Karpas-422 (cell line): ENCODE measurements at regions not wholly inside any gene's neighbourhood (a gene's known extent, or its start where the extent isn't known, plus 50 kb on each side); places are given as distances from the start of the nearest gene placed in this dataset.

ENCODE experiments used
- DNase-seq: peaks from one replicate; pipeline ENCODE4 v3.0.0-alpha.2; 2015
- H2AFZ ChIP-seq: fragments of 200-600 bp; sonication (generic); 2 replicates; pipeline ENCODE4 v1.6.1; 2014; ENCODE audit warnings: antibody characterized with exemption, low read length, mixed read lengths
- H3K27ac ChIP-seq: fragments of 200-600 bp; sonication (generic); 2 replicates; pipeline ENCODE4 v1.5.1; 2014; ENCODE audit warnings: mild to moderate bottlenecking, low read length, moderate library complexity
- H3K27me3 ChIP-seq: fragments of 200-600 bp; sonication (generic); 2 replicates; pipeline ENCODE4 v1.6.1; 2014; ENCODE audit warnings: low read length, mixed read lengths
- H3K36me3 ChIP-seq: fragments of 200-600 bp; sonication (generic); 2 replicates; pipeline ENCODE4 v1.6.1; 2014; ENCODE audit warnings: low read length, mixed read lengths; ENCODE audit not compliant: insufficient read depth
- H3K4me1 ChIP-seq: fragments of 200-600 bp; sonication (generic); 2 replicates; pipeline ENCODE4 v1.6.1; 2014; ENCODE audit warnings: mild to moderate bottlenecking, low read length, mixed read lengths
- H3K4me2 ChIP-seq: fragments of 200-600 bp; sonication (generic); 2 replicates; pipeline ENCODE4 v1.6.1; 2014; ENCODE audit warnings: low read length, low read depth, mild to moderate bottlenecking; ENCODE audit not compliant: poor library complexity, severe bottlenecking
- H3K4me3 ChIP-seq: fragments of 200-600 bp; sonication (generic); 2 replicates; pipeline ENCODE4 v1.5.1; 2014; ENCODE audit warnings: mild to moderate bottlenecking, antibody characterized with exemption, low read length, mixed read lengths
- H3K79me2 ChIP-seq: fragments of 200-600 bp; sonication (generic); 2 replicates; pipeline ENCODE4 v1.6.1; 2014; ENCODE audit warnings: mild to moderate bottlenecking, low read length, mixed read lengths
- H3K9ac ChIP-seq: fragments of 200-600 bp; sonication (generic); 2 replicates; pipeline ENCODE4 v1.6.0; 2014; ENCODE audit warnings: low read length
- H3K9me2 ChIP-seq: fragments of 200-600 bp; sonication (generic), shearing (Covaris generic); replicated peaks from 2 replicates; pipeline ENCODE4 v1.6.0; 2014; ENCODE audit warnings: mild to moderate bottlenecking, low read length, moderate library complexity; ENCODE audit not compliant: insufficient read depth
- H3K9me3 ChIP-seq: fragments of 300-700, 200-600 bp; sonication (generic); 2 replicates; pipeline ENCODE4 v1.6.1; 2014; ENCODE audit warnings: low read length, mixed read lengths
- H4K20me1 ChIP-seq: fragments of 200-600 bp; sonication (generic); 2 replicates; pipeline ENCODE4 v1.6.1; 2014; ENCODE audit warnings: mild to moderate bottlenecking, antibody characterized with exemption, low read length, low read depth; ENCODE audit not compliant: insufficient read depth

DNA sequence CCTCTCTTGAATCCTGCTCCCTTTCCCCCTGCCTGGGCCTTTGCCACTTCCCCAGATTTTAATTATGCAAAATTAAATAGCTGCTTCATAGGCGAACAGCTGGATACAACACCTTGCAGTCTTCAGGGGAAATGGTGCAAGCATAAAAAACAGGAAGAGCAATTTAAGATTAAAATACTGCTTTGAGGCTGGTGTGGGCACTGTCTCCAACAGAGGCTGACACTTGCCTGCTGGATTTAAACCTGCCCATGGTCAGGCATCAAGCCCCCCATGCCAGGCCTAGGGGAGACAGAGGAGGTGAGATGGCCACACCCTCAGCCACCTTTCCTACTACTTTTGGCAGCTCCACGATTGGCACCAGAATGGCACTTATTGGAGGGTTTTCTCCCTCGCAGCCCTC, 110.1 kb upstream of the DIO3 start:
- no peak overlapping the region for H2AFZ ChIP-seq
- no peak for DNase-seq
- no peaks in the 10 kb centered on the region for H3K36me3 ChIP-seq
- H3K9me2 ChIP-seq: no peaks in the 10 kb centered on the region
- no peaks in the 10 kb centered on the region for H4K20me1 ChIP-seq
- H3K9ac ChIP-seq: no peak overlapping the region
- H3K79me2 ChIP-seq: no peaks in the 10 kb centered on the region
- no peak overlapping the region for H3K4me3 ChIP-seq
- H3K4me2 ChIP-seq: no peak overlapping the region
- H3K9me3 ChIP-seq: no peaks in the 10 kb centered on the region
- H3K27me3 ChIP-seq: no peaks in the 10 kb centered on the region
- no peaks in the 10 kb centered on the region for H3K4me1 ChIP-seq
- no peak overlapping the region for H3K27ac ChIP-seq

DNA sequence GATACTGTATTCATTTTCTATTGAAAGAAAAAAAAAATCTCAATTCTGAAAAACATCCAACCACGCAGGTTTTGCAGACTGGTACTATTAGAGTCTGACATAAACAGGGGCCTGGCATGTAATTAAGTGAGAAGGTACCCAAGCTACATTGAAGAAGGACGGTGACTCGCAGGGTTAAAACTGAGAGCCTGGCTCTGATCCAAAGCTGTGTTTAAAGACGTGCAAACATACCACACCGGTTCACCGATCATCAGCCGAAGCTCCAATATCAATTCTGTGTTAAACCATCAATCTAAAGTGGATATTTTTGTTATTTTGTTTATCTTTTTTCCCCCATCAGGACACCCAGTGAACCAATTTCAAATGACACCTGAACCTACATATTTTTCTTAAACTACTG, 108.1 kb upstream of the DIO3 start:
- DNase-seq: no peak
- Histone ChIP-seq H4K20me1 (no peaks in the 10 kb centered on the region), H3K27me3 (no peaks in the 10 kb centered on the region), H3K79me2 (no peaks in the 10 kb centered on the region), H2AFZ (no peak overlapping the region), H3K9ac (no peak overlapping the region), H3K4me1 (no peaks in the 10 kb centered on the region), H3K9me3 (no peaks in the 10 kb centered on the region), H3K36me3 (no peaks in the 10 kb centered on the region), H3K4me2 (no peak overlapping the region), H3K9me2 (no peaks in the 10 kb centered on the region), H3K4me3 (no peak overlapping the region), H3K27ac (no peak overlapping the region)

DNA sequence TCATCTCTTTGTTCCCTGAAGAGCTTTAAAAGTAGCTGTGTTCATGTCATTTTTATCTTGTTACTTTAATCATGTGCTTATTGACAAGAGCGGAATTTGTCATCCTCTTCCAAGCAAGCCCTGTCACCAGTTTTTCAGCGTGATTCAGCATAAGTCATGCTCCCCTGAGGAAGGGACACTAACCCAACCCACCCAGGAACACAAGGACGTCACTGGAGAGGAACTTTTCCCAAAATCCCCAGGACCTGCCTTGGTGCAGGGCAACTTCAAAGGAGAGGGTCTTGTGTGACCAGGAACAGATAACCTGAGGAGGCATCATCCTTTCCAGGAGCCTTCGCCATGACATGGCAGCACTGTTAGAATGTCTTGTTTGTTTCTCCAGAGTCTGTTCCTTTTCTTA, 107.1 kb upstream of the DIO3 start:
- no peaks in the 10 kb centered on the region for H3K27me3 ChIP-seq
- H3K36me3 ChIP-seq: no peaks in the 10 kb centered on the region
- H3K9me2 ChIP-seq: no peaks in the 10 kb centered on the region
- no peak overlapping the region for H3K9ac ChIP-seq
- H3K27ac ChIP-seq: no peak overlapping the region
- no peaks in the 10 kb centered on the region for H3K4me1 ChIP-seq
- DNase-seq: no peak
- H2AFZ ChIP-seq: no peak overlapping the region
- no peaks in the 10 kb centered on the region for H4K20me1 ChIP-seq
- H3K4me2 ChIP-seq: no peak overlapping the region
- H3K9me3 ChIP-seq: no peaks in the 10 kb centered on the region
- H3K79me2 ChIP-seq: no peaks in the 10 kb centered on the region
- no peak overlapping the region for H3K4me3 ChIP-seq

DNA sequence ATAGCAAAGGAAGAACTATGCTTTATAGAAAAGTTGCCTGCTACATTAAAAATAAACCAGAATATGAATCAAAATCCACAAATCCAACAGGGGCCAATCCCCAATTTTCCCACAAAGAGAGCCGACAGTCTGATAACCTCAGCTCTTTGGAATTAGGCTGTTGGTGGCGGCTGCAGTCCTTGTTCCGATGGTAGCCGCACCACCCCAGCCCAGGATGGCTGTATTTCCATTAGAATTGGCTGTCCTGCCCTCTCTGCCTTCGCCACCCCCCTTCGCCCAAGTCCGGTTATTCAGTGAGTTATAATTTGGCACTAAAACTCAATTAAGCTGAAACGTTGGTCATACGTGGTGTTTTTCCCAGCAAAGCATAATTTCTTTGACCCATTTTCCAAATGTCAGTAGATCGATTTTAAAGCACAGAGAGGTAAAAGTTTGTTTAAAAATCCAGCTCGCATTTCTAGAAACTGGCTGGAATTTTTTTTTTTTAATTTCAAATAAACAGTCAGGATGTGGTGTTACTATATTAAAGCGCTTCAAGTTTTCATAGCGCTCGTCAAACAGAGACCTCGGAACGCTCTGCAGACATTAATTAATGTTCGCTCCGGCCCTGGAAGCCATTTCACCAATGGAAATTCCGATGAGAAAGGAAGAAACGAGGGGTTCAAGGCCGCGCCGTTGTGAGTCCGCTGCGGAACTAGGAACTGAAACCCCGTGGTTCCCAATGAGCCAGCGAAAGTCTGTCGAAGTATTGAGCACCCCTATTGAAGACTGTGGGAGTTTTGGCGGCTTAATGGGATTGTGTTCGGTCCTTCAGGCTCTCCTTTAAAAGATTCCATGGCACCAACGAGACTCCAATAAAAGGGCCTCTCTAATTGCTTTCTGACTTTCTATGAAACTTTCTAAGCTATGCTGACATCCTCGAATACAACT, 104.8 kb upstream of the DIO3 start:
- no peaks in the 10 kb centered on the region for H3K36me3 ChIP-seq
- H3K79me2 ChIP-seq: no peaks in the 10 kb centered on the region
- H3K9me2 ChIP-seq: no peaks in the 10 kb centered on the region
- H3K27me3 ChIP-seq: no peaks in the 10 kb centered on the region
- no peak overlapping the region for H2AFZ ChIP-seq
- no peak overlapping the region for H3K4me2 ChIP-seq
- no peak overlapping the region for H3K4me3 ChIP-seq
- no peak overlapping the region for H3K9ac ChIP-seq
- no peaks in the 10 kb centered on the region for H3K4me1 ChIP-seq
- no peaks in the 10 kb centered on the region for H3K9me3 ChIP-seq
- H3K27ac ChIP-seq: no peak overlapping the region
- DNase-seq: no peak
- H4K20me1 ChIP-seq: no peaks in the 10 kb centered on the region

DNA sequence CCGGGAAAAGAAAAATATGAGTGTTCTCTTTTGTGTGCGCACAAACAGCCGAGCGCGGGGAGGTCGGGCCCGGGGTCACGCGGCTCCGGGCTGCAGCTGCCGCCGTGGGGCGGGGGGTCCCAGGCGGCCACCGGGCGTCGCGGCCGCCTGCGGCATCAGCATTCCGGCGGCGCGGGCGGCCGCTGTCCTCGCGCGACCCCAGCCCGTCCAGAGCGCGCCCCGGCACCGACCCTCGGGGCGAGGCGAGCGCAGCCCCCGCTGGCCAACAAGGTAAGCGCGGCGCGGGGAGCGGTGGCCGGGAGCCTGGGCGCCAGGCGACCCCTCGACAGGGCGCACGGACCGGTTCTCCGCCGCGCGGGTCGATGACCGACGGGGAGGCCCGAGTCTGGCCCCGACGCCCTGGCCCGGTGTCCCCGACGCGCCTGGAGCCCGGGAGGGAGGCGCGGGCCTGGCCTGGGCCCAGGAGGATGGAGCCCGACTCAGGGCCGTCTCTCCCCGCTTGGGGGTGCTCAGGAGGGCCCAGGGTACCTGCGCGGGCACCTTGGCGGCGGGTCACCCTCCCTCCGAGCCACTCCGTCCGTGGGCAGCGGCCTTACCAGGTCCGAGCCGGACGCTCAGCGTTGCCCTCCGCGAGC, 103.9 kb upstream of the DIO3 start:
- no peaks in the 10 kb centered on the region for H3K36me3 ChIP-seq
- H3K79me2 ChIP-seq: no peaks in the 10 kb centered on the region
- no peak overlapping the region for H2AFZ ChIP-seq
- H4K20me1 ChIP-seq: no peaks in the 10 kb centered on the region
- H3K9me3 ChIP-seq: no peaks in the 10 kb centered on the region
- no peaks in the 10 kb centered on the region for H3K27me3 ChIP-seq
- no peak overlapping the region for H3K27ac ChIP-seq
- H3K4me3 ChIP-seq: no peak overlapping the region
- H3K9me2 ChIP-seq: no peaks in the 10 kb centered on the region
- no peaks in the 10 kb centered on the region for H3K4me1 ChIP-seq
- no peak for DNase-seq
- no peak overlapping the region for H3K9ac ChIP-seq
- H3K4me2 ChIP-seq: no peak overlapping the region

DNA sequence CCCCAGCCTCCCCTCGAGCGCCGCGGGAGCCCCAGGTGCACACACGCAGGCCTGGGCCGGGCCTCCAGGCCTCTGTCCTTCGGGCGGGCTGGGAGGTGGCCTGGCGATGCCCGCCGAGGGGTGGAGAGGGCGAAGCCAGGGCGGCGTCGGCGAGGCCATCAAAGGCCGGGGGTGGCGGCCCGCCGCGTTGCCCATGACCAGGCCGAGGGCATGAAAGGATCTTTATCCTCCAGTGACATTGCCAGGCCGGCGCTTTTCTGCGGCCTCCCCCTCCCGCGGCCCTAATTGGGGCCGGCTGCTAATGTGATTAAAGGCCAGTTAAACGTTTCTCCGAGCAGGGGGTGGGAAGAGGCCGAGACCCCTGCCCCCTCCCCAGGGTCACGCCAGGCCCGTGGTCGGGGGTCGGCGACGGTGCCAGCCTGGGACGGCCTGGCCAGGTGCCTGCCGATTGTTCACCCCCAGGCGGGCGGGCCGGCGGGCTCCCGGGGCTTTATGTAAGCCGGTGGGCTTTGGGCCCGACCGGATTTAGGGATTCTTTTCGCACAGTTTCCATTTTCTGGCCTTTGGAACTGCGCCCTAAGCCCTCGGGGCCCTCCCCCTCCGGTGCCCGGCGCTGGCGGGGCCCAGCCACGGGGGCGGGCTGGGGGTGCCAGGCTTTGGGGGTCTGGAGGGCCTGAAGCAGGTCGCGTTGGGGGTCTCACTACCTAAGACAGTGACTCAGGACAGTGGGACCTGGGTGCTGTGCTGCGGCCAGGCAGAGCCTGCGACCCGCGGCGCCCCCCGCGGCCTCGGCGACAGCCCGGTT, 103.2 kb upstream of the DIO3 start:
- no peaks in the 10 kb centered on the region for H3K9me3 ChIP-seq
- DNase-seq: no peak
- no peaks in the 10 kb centered on the region for H3K9me2 ChIP-seq
- no peaks in the 10 kb centered on the region for H3K27me3 ChIP-seq
- no peaks in the 10 kb centered on the region for H4K20me1 ChIP-seq
- no peak overlapping the region for H3K9ac ChIP-seq
- H3K36me3 ChIP-seq: no peaks in the 10 kb centered on the region
- no peak overlapping the region for H2AFZ ChIP-seq
- no peaks in the 10 kb centered on the region for H3K79me2 ChIP-seq
- H3K27ac ChIP-seq: no peak overlapping the region
- H3K4me2 ChIP-seq: no peak overlapping the region
- H3K4me1 ChIP-seq: no peaks in the 10 kb centered on the region
- H3K4me3 ChIP-seq: no peak overlapping the region

DNA sequence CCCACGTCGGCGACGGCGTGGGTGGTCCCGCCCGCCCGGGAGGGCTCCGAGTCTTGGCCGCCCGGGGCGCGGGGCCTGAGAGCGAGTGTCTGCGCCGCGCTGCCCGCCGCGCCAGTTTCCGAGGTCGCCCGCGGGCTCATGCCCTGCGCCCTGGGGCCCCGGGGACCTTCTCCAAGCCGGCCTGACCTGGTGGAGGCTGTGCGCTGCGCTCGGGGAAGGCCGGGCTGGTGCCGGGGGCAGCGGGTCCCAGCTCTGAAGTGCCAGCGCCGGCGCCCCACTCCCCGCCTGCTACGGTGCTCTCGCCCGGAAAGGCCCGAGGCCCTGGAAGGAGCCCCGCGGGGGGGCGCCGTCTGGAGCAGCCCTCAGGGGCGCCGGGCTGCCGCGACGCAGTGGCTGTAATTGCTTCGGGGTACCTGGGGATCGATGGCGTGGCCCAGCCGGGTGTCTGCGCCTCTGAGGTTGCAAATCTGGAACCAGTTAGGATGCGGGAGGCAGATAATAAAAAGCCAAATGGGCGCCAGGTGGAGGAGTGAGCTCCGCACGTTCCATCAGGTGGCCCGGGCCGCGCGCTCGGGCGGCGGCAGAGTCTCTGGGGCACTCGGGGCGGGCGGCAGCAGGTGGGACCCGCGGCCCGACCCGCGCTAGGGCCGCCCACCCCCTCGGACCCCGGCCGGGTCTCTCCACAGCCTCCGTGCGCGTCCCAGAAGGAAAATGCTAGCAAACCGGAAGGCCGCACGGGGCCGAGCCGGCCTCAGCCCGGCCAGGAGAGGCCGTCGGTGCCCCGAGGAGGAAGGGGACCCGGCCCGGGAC, 102.3 kb upstream of the DIO3 start:
- Histone ChIP-seq H2AFZ (no peak overlapping the region), H3K27ac (no peak overlapping the region), H3K9ac (no peak overlapping the region), H4K20me1 (no peaks in the 10 kb centered on the region), H3K36me3 (no peaks in the 10 kb centered on the region), H3K4me3 (no peak overlapping the region), H3K9me3 (no peaks in the 10 kb centered on the region), H3K9me2 (no peaks in the 10 kb centered on the region), H3K79me2 (no peaks in the 10 kb centered on the region), H3K4me1 (no peaks in the 10 kb centered on the region), H3K4me2 (no peak overlapping the region), H3K27me3 (no peaks in the 10 kb centered on the region)
- no peak for DNase-seq
